H1 (cell line): ENCODE measurements at regions not wholly inside any gene's neighbourhood (a gene's known extent, or its start where the extent isn't known, plus 50 kb on each side); places are given as distances from the start of the nearest gene placed in this dataset.

Experiments
- CTCF ChIA-PET: fragments of 300-600 bp; sonication (Branson Sonifier 250); formaldehyde crosslinking; loops from one replicate; lab custom pipeline; 2021; ENCODE audit not compliant: partially characterized antibody; lab: Charles Lee
- POLR2A ChIA-PET: fragments of 300-600 bp; sonication (Branson Sonifier 250); formaldehyde crosslinking; loops from one replicate; lab custom pipeline; 2021; ENCODE audit warnings: inconsistent platforms; ENCODE audit not compliant: partially characterized antibody; lab: Charles Lee
- DNase-seq, 2 experiments: peaks; one replicate each; pipeline versions ENCODE4 v3.0.0 to v3.0.0-alpha.2; 2010 to 2022; ENCODE audit warnings: low spot score in 2 of 2, low read depth in 1 of 2, mixed read lengths in 1 of 2
- FAIRE-seq: peaks from 2 replicates; lab custom pipeline; 2011; peaks lifted over from hg19 to GRCh38; lab: Jason Lieb, UNC
- H2AFZ ChIP-seq: 2 replicates; pipeline ENCODE4 v1.8.1; 2012; ENCODE audit warnings: low read length, inconsistent platforms
- H2AK5ac ChIP-seq: 2 replicates; pipeline ENCODE4 v1.6.1; 2013; ENCODE audit warnings: low read depth, low read length
- H2BK120ac ChIP-seq: replicated peaks from 2 replicates; pipeline ENCODE3; 2013; ENCODE audit warnings: low read depth, low read length, inconsistent platforms
- H2BK12ac ChIP-seq: 2 replicates; pipeline ENCODE4 v1.6.1; 2013; ENCODE audit warnings: low read depth, low read length
- H2BK15ac ChIP-seq: 2 replicates; pipeline ENCODE4 v1.6.1; 2013; ENCODE audit warnings: low read length
- H2BK20ac ChIP-seq: 2 replicates; pipeline ENCODE4 v1.6.1; 2013; ENCODE audit warnings: low read length
- H2BK5ac ChIP-seq: 2 replicates; pipeline ENCODE4 v1.6.1; 2013; ENCODE audit warnings: low read depth, low read length
- H3K14ac ChIP-seq: 2 replicates; pipeline ENCODE4 v1.6.1; 2013; ENCODE audit warnings: inconsistent platforms; ENCODE audit not compliant: insufficient read length
- H3K18ac ChIP-seq: 2 replicates; pipeline ENCODE4 v1.6.1; 2013; ENCODE audit warnings: low read length; ENCODE audit errors: extremely low read depth
- H3K23ac ChIP-seq: 2 replicates; pipeline ENCODE4 v1.6.1; 2013; ENCODE audit warnings: inconsistent platforms; ENCODE audit not compliant: insufficient read length
- H3K23me2 ChIP-seq: 2 replicates; pipeline ENCODE4 v1.6.1; 2013; ENCODE audit warnings: low read depth, low read length
- H3K27ac ChIP-seq: 2 replicates; pipeline ENCODE4 v1.6.1; 2011; ENCODE audit warnings: low read depth, low read length, inconsistent platforms
- H3K27me3 ChIP-seq, 4 experiments: replicated peaks in 1 of 4; 1 replicate in 1 of 4; 2 replicates in 3 of 4; pipeline versions ENCODE4 v1.6.1 to v1.8.1; 2011 to 2013; ENCODE audit warnings: low read length in 3 of 4, mild to moderate bottlenecking in 3 of 4, inconsistent platforms in 2 of 4, mixed read lengths in 2 of 4, moderate library complexity in 1 of 4; ENCODE audit not compliant: control insufficient read depth in 3 of 4, insufficient read depth in 3 of 4; ENCODE audit errors: extremely low read depth in 1 of 4
- H3K36me3 ChIP-seq, 4 experiments: 2 replicates each; pipeline versions ENCODE4 v1.6.1 to v1.8.1; 2011 to 2013; ENCODE audit warnings: mild to moderate bottlenecking in 4 of 4, low read length in 3 of 4, moderate library complexity in 2 of 4, control low read depth in 1 of 4, inconsistent platforms in 1 of 4; ENCODE audit not compliant: insufficient read depth in 4 of 4, control insufficient read depth in 2 of 4
- H3K4ac ChIP-seq: replicated peaks from 2 replicates; pipeline ENCODE3; 2013; ENCODE audit warnings: low read length, low read depth, mixed read lengths, inconsistent platforms; ENCODE audit not compliant: insufficient read length
- H3K4me1 ChIP-seq, 4 experiments: replicated peaks in 1 of 4; 1 replicate in 1 of 4; 2 replicates in 3 of 4; pipeline versions ENCODE4 v1.6.1 to v1.8.1; 2011 to 2013; ENCODE audit warnings: low read length in 3 of 4, inconsistent platforms in 2 of 4, mixed read lengths in 1 of 4; ENCODE audit not compliant: insufficient read depth in 4 of 4, control insufficient read depth in 3 of 4
- H3K4me2 ChIP-seq, 2 experiments: 2 replicates each; pipeline versions ENCODE4 v1.6.1 to v1.8.1; 2011 to 2013; ENCODE audit warnings: low read depth in 2 of 2, low read length in 2 of 2, control low read depth in 1 of 2, inconsistent platforms in 1 of 2, mild to moderate bottlenecking in 1 of 2; ENCODE audit not compliant: insufficient read depth in 1 of 2
- H3K4me3 ChIP-seq, 4 experiments: fragments of 200-600, 300-600 bp in 1 of 4; sonication (generic), shearing (Covaris generic), sonication (Bioruptor Twin) in 1 of 4; 2 replicates each; pipeline versions ENCODE4 v1.5.1 to v1.8.1; 2011 to 2016; ENCODE audit warnings: low read length in 4 of 4, low read depth in 3 of 4, control low read depth in 2 of 4, inconsistent platforms in 2 of 4, mild to moderate bottlenecking in 2 of 4, mixed read lengths in 1 of 4, moderate library complexity in 1 of 4; ENCODE audit not compliant: insufficient read depth in 2 of 4; ENCODE audit errors: extremely low read depth in 1 of 4
- H3K56ac ChIP-seq: replicated peaks from 2 replicates; pipeline ENCODE3; 2013; ENCODE audit warnings: low read depth, mild to moderate bottlenecking, mixed read lengths, low read length, inconsistent platforms; ENCODE audit not compliant: insufficient read length
- H3K79me1 ChIP-seq: 2 replicates; pipeline ENCODE4 v1.6.1; 2013; ENCODE audit warnings: low read depth, low read length, control low read depth
- H3K79me2 ChIP-seq, 2 experiments: 2 replicates each; pipeline versions ENCODE4 v1.6.1 to v1.8.1; 2012 to 2013; ENCODE audit warnings: low read length in 2 of 2, mild to moderate bottlenecking in 2 of 2, inconsistent platforms in 1 of 2; ENCODE audit not compliant: insufficient read depth in 2 of 2, control insufficient read depth in 1 of 2
- H3K9ac ChIP-seq, 4 experiments: replicated peaks in 1 of 4; 1 replicate in 1 of 4; 2 replicates in 3 of 4; pipeline versions ENCODE4 v1.6.1 to v1.8.1; 2011 to 2013; ENCODE audit warnings: low read depth in 3 of 4, low read length in 3 of 4, control low read depth in 2 of 4, mild to moderate bottlenecking in 2 of 4, moderate library complexity in 2 of 4, inconsistent platforms in 1 of 4; ENCODE audit errors: extremely low read depth in 1 of 4
- H3K9me3 ChIP-seq, 2 experiments: 2 replicates each; pipeline versions ENCODE4 v1.6.1 to v1.8.1; 2012 to 2013; ENCODE audit warnings: mild to moderate bottlenecking in 2 of 2, moderate library complexity in 2 of 2, control low read depth in 1 of 2, inconsistent platforms in 1 of 2, low read depth in 1 of 2, low read length in 1 of 2, mixed read lengths in 1 of 2; ENCODE audit not compliant: insufficient read depth in 2 of 2
- H4K20me1 ChIP-seq, 2 experiments: replicated peaks in 1 of 2; 2 replicates each; pipeline versions ENCODE3 to v1.8.1; 2011 to 2013; ENCODE audit warnings: inconsistent platforms in 2 of 2, low read length in 2 of 2, mild to moderate bottlenecking in 1 of 2; ENCODE audit not compliant: insufficient read depth in 2 of 2, control insufficient read depth in 1 of 2
- H4K5ac ChIP-seq: 2 replicates; pipeline ENCODE4 v1.6.1; 2013; ENCODE audit warnings: low read length, low read depth, mixed read lengths, inconsistent platforms; ENCODE audit not compliant: insufficient read length
- H4K8ac ChIP-seq: 2 replicates; pipeline ENCODE4 v1.8.0; 2013; ENCODE audit warnings: mild to moderate bottlenecking, moderate library complexity, low read length, inconsistent platforms; ENCODE audit not compliant: insufficient read depth; ENCODE audit errors: extremely low read depth
- H4K91ac ChIP-seq: replicated peaks from 2 replicates; pipeline ENCODE3; 2013; ENCODE audit warnings: low read length, mixed read lengths, inconsistent platforms; ENCODE audit not compliant: insufficient read length
- ATF2 ChIP-seq: IDR thresholded peaks from 2 replicates; pipeline ENCODE4 v1.6.1; 2012; ENCODE audit warnings: low read length, inconsistent platforms
- CBX8 ChIP-seq: fragments of 300-800, 300-1000 bp; sonication (generic); IDR thresholded peaks from 2 replicates; pipeline ENCODE4 v1.7.1; 2016; ENCODE audit warnings: low read depth, low read length, borderline replicate concordance
- CREB1 ChIP-seq: IDR thresholded peaks from 2 replicates; pipeline ENCODE4 v1.6.1; 2012; ENCODE audit warnings: inconsistent platforms
- CTBP2 ChIP-seq: IDR thresholded peaks from 2 replicates; pipeline ENCODE4 v1.7.0; 2011; ENCODE audit warnings: borderline replicate concordance, mild to moderate bottlenecking, moderate library complexity, mixed read lengths, low read length; ENCODE audit not compliant: insufficient read depth, insufficient read length
- EGR1 ChIP-seq: IDR thresholded peaks from 2 replicates; pipeline ENCODE4 v1.6.1; 2011; ENCODE audit warnings: low read depth, low read length, borderline replicate concordance
- EP300 ChIP-seq, 2 experiments: IDR thresholded peaks; 1 replicate in 1 of 2; 2 replicates in 1 of 2; pipeline ENCODE4 v1.6.1; 2011 to 2012; ENCODE audit warnings: low read depth in 2 of 2, low read length in 2 of 2, mild to moderate bottlenecking in 2 of 2, borderline replicate concordance in 1 of 2, inconsistent platforms in 1 of 2, moderate library complexity in 1 of 2
- JUN ChIP-seq: IDR thresholded peaks from 2 replicates; pipeline ENCODE4 v1.6.1; 2011; ENCODE audit warnings: low read depth, mild to moderate bottlenecking, improper control_type of control experiment, low read length
- RAD21 ChIP-seq, 2 experiments: IDR thresholded peaks in 1 of 2; conservative IDR thresholded peaks in 1 of 2; 2 replicates each; pipeline ENCODE4 v1.6.1; 2011; ENCODE audit warnings: low read depth in 2 of 2, low read length in 2 of 2, improper control_type of control experiment in 1 of 2, inconsistent platforms in 1 of 2, mild to moderate bottlenecking in 1 of 2, moderate library complexity in 1 of 2
- WGBS, 2 experiments: shearing (Covaris generic) in 1 of 2; methylation state at CpG; one replicate each; pipeline versions ENCODE4 v1.1.6 to v1.1.7; 2013 to 2015; ENCODE audit warnings: low lambda C conversion rate in 2 of 2, mixed read lengths in 2 of 2, inconsistent platforms in 1 of 2, low coverage in 1 of 2, missing lambda C conversion rate in 1 of 2; ENCODE audit not compliant: insufficient replicate concordance in 2 of 2, insufficient coverage in 1 of 2, insufficient read length in 1 of 2; ENCODE audit errors: extremely low coverage in 1 of 2, missing lambda C conversion rate in 1 of 2; 5-methylcytosine and 5-hydroxymethylcytosine counted together

GRCh38 chr22:34294476-34294875 lies 374.2 kb upstream of the LARGE1 start:
- ChIA-PET CTCF (no interaction called here), POLR2A (interaction anchor here (0.8 kb wide), 1 partner anchor 15 kb away, joined by 3 read pairs; no protein-coding TSS in a partner anchor)
- Histone ChIP-seq H3K79me1 (no peaks in the 10 kb centered on the region; the same call in 1 of the 2 replicates), H2BK20ac (no peak overlapping the region), H2AK5ac (no peak overlapping the region), H4K8ac (no peak overlapping the region), H3K18ac (no peak overlapping the region), H3K23ac (no peak overlapping the region), H2BK120ac (no peak overlapping the region), H4K91ac (no peak overlapping the region), H3K4me3 (no peak overlapping the region), H3K4me1 (no peaks in the 10 kb centered on the region), H3K36me3 (no peaks in the 10 kb centered on the region), H2AFZ (no peak overlapping the region), H3K27ac (no peak overlapping the region), H3K4me2 (no peak overlapping the region), H2BK5ac (no peak overlapping the region), H3K79me2 (no peaks in the 10 kb centered on the region), H3K14ac (no peak overlapping the region), H3K9me3 (no peaks in the 10 kb centered on the region), H3K4ac (no peak overlapping the region), H3K27me3 (no peaks in the 10 kb centered on the region), H4K5ac (no peak overlapping the region), H3K9ac (no peak overlapping the region), H2BK12ac (no peak overlapping the region), H4K20me1 (no peaks in the 10 kb centered on the region), H3K56ac (no peak overlapping the region), H3K23me2 (0 out of 2 replicates have a peak, but pooled peaks cover 2% of the 10 kb centered on the region), H2BK15ac (no peak overlapping the region)
- WGBS, 2 experiments = 82% methylated on average over 4 of the region's 5 CpGs; no CpG with 5 or more reads in 1 of the 2 experiments
- no peak for FAIRE-seq
- no peak for DNase-seq
- no peak for TF ChIP-seq ATF2
- TF ChIP-seq CREB1 = no peak
- TF ChIP-seq EP300 (IDR thresholded peaks at IDR 0.05; ENCODE audit: borderline replicate concordance in 1 of 2, low read depth in 2 of 2, low read length in 2 of 2) = no peak
- no peak for TF ChIP-seq EGR1
- no peak for TF ChIP-seq JUN
- no peak for TF ChIP-seq RAD21 (IDR thresholded peaks at IDR 0.05 in 1 of 2, conservative IDR thresholded peaks at IDR 0.05 in 1 of 2; ENCODE audit: low read depth in 2 of 2, low read length in 2 of 2)
- no peak for TF ChIP-seq CBX8
- no peak for TF ChIP-seq CTBP2
